OCI-LY7 (cell line): ENCODE measurements at regions not wholly inside any gene's neighbourhood (a gene's known extent, or its start where the extent isn't known, plus 50 kb on each side); places are given as distances from the start of the nearest gene placed in this dataset.

Experiments used
- BruUV-seq: library from RNA; stranded (reverse); fragments of 400-500 nt; replicated peaks from 2 replicates; lab custom pipeline; 2021; lab: Mats Ljungman, UMichigan
- CTCF ChIA-PET: fragments of 300-600 bp; sonication (Branson Sonifier 250); formaldehyde crosslinking; loops from one replicate; lab custom pipeline; 2022; ENCODE audit warnings: antibody characterized with exemption; ENCODE audit not compliant: unreplicated experiment; lab: Charles Lee
- POLR2A ChIA-PET: fragments of 300-600 bp; sonication (Branson Sonifier 250); formaldehyde crosslinking; loops from one replicate; lab custom pipeline; 2022; ENCODE audit warnings: antibody characterized with exemption; lab: Charles Lee
- DNase-seq: peaks from one replicate; pipeline ENCODE4 v3.0.0-alpha.2; 2015; ENCODE audit warnings: low spot score
- H2AFZ ChIP-seq: fragments of 200-600 bp; sonication (generic), shearing (Covaris generic); 2 replicates; pipeline ENCODE4 v1.6.1; 2014; ENCODE audit warnings: mild to moderate bottlenecking, antibody characterized with exemption, low read length, moderate library complexity
- H3K27ac ChIP-seq: fragments of 200-600 bp; sonication (generic); 2 replicates; pipeline ENCODE4 v1.5.1; 2014; ENCODE audit warnings: mixed run types, low read depth, mild to moderate bottlenecking, moderate library complexity, low read length, inconsistent platforms; ENCODE audit not compliant: poor library complexity, severe bottlenecking
- H3K36me3 ChIP-seq: fragments of 200-600 bp; sonication (generic); 2 replicates; pipeline ENCODE4 v1.6.1; 2014; ENCODE audit warnings: mild to moderate bottlenecking, antibody characterized with exemption, low read length, moderate library complexity, mixed read lengths; ENCODE audit not compliant: insufficient read depth
- H3K4me1 ChIP-seq: fragments of 200-600 bp; sonication (generic); 2 replicates; pipeline ENCODE4 v1.5.1; 2014; ENCODE audit warnings: mild to moderate bottlenecking, low read length; ENCODE audit not compliant: insufficient read depth, poor library complexity, severe bottlenecking
- H3K4me2 ChIP-seq: fragments of 200-600 bp; sonication (generic); 2 replicates; pipeline ENCODE4 v1.6.1; 2014; ENCODE audit warnings: mild to moderate bottlenecking, low read length
- H3K4me3 ChIP-seq: fragments of 200-600 bp; sonication (generic); 2 replicates; pipeline ENCODE4 v1.5.1; 2014; ENCODE audit warnings: mild to moderate bottlenecking, low read depth, low read length; ENCODE audit not compliant: poor library complexity, severe bottlenecking
- H3K79me2 ChIP-seq: fragments of 200-600 bp; sonication (generic); 2 replicates; pipeline ENCODE4 v1.6.1; 2016; ENCODE audit warnings: low read depth, mild to moderate bottlenecking, low read length, moderate library complexity, mixed read lengths; ENCODE audit not compliant: insufficient read depth
- H3K9me2 ChIP-seq: fragments of 200-600 bp; sonication (generic); 2 replicates; pipeline ENCODE4 v1.6.1; 2016; ENCODE audit warnings: mild to moderate bottlenecking, low read length, mixed read lengths; ENCODE audit not compliant: insufficient read depth
- H3K9me3 ChIP-seq: fragments of 200-600 bp; sonication (generic); 2 replicates; pipeline ENCODE4 v1.6.1; 2014; ENCODE audit warnings: mild to moderate bottlenecking, mixed run types, low read length, mixed read lengths
- H4K20me1 ChIP-seq: fragments of 200-600 bp; sonication (generic); 2 replicates; pipeline ENCODE4 v1.6.1; 2014; ENCODE audit warnings: mild to moderate bottlenecking, antibody characterized with exemption, low read length, moderate library complexity, mixed read lengths; ENCODE audit not compliant: insufficient read depth
- CTCF ChIP-seq: fragments of 200-600 bp; sonication (generic); conservative IDR thresholded peaks from 2 replicates; pipeline ENCODE4 v1.5.1; 2014; ENCODE audit warnings: mild to moderate bottlenecking, antibody characterized with exemption, low read length, moderate library complexity, mixed read lengths
- EZH2phosphoT487 ChIP-seq: fragments of 200-600 bp; sonication (generic); IDR thresholded peaks from 2 replicates; pipeline ENCODE4 v1.6.1; 2018; ENCODE audit warnings: low read depth, borderline replicate concordance, mild to moderate bottlenecking, mixed run types, antibody characterized with exemption, low read length, moderate library complexity, mixed read lengths
- intact Hi-C: fragments of 100-400 bp; cut with micrococcal nuclease; formaldehyde crosslinking; loops from one replicate; pipeline ENCODE4 v1.10.0; 2022; ENCODE audit not compliant: unreplicated experiment

- H3K79me2 ChIP-seq = no peaks in the 10 kb centered on the region
- ChIA-PET POLR2A (no interaction called here), CTCF (no interaction called here)
- H3K4me3 ChIP-seq = no peak overlapping the region
- H3K4me2 ChIP-seq = no peak overlapping the region
- DNase-seq = no peak
- H2AFZ ChIP-seq = no peak overlapping the region
- TF ChIP-seq CTCF (no peak), EZH2phosphoT487 (no peak)
- intact Hi-C loops = no loop called here
- no TSS peak for BruUV-seq
- H3K9me3 ChIP-seq = no peaks in the 10 kb centered on the region
- H3K9me2 ChIP-seq = no peaks in the 10 kb centered on the region
- H4K20me1 ChIP-seq = no peaks in the 10 kb centered on the region
- no peak overlapping the region for H3K27ac ChIP-seq
- H3K4me1 ChIP-seq = no peaks in the 10 kb centered on the region
- H3K36me3 ChIP-seq = no peaks in the 10 kb centered on the region
Measured at GRCh38 chr2:16338026-16338425, 327.6 kb downstream of the CYRIA start.

GRCh38 chr2:16336916-16337315, 328.7 kb downstream of the CYRIA start:
- no peak for DNase-seq
- Histone ChIP-seq H3K27ac (no peak overlapping the region), H3K4me1 (no peaks in the 10 kb centered on the region), H3K9me2 (no peaks in the 10 kb centered on the region), H3K36me3 (no peaks in the 10 kb centered on the region), H2AFZ (no peak overlapping the region), H4K20me1 (no peaks in the 10 kb centered on the region), H3K9me3 (no peaks in the 10 kb centered on the region), H3K4me3 (no peak overlapping the region), H3K79me2 (no peaks in the 10 kb centered on the region), H3K4me2 (no peak overlapping the region)
- TF ChIP-seq EZH2phosphoT487 (no peak), CTCF (no peak)
- CTCF ChIA-PET = no interaction called here
- intact Hi-C loops = no loop called here
- BruUV-seq = no TSS peak
- POLR2A ChIA-PET = no interaction called here

- no peak for DNase-seq
- no peak overlapping the region for H3K27ac ChIP-seq
- intact Hi-C loops = no loop called here
- no peak for TF ChIP-seq EZH2phosphoT487
- TF ChIP-seq CTCF = no peak
- H2AFZ ChIP-seq = no peak overlapping the region
- BruUV-seq = no TSS peak
- no peaks in the 10 kb centered on the region for H3K79me2 ChIP-seq
- no peak overlapping the region for H3K4me2 ChIP-seq
- no peaks in the 10 kb centered on the region for H3K9me2 ChIP-seq
- no peaks in the 10 kb centered on the region for H4K20me1 ChIP-seq
- no peaks in the 10 kb centered on the region for H3K9me3 ChIP-seq
- CTCF ChIA-PET = no interaction called here
- POLR2A ChIA-PET = no interaction called here
- no peaks in the 10 kb centered on the region for H3K4me1 ChIP-seq
- H3K36me3 ChIP-seq = no peaks in the 10 kb centered on the region
- no peak overlapping the region for H3K4me3 ChIP-seq
Measured at GRCh38 chr2:16336491-16336890, 329.1 kb downstream of the CYRIA start.
